ENCODE measurements at regions not wholly inside any gene's neighbourhood (a gene's known extent, or its start where the extent isn't known, plus 50 kb on each side); places are given as distances from the start of the nearest gene placed in this dataset.
A peak's percentile ranks its signal among the peaks of the same experiment; 100 is the strongest.
"Not testable (repeated sequence)": the region's sequence is repeated elsewhere in the genome, so short reads cannot be mapped to it uniquely, and the experiment has no call there.

DNA sequence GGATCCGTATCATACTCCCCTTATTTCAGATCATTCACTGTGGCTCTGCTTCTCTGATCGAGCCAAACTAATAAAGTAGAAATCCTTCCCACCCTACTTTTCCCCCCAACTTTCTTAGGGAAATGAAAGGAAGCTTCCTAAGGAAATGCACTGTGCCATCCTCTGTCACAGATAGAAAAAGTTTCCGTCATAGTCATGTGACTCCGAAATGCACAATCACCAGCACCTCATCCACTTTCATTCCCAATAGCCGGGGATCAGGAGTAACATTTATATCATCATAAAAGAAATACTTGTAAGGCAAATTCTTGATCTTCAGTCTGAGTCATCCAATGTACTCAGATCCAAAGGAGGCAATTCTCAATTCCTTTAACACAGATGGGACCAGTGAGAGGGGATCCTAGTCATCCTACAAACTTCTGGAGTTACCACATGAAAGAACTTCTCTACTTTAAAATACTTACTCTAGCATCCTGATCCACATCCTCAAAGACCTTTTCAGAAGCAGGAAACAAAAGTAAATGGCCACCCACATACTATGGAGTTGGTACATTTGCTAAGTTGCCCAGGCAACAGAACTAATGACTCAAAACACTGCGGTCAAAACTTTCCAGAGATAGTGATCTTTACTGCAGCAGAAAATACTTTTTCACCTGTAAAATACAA lies 97.8 kb upstream of the ZC3H11B start:
- in situ Hi-C loops (cut with MboI; ENCODE audit: low pct_unique_long_range_greater_than_20kb, low sequenced_read_pairs, unreplicated experiment): no loop called here
- TF ChIP-seq, protein P1, sequence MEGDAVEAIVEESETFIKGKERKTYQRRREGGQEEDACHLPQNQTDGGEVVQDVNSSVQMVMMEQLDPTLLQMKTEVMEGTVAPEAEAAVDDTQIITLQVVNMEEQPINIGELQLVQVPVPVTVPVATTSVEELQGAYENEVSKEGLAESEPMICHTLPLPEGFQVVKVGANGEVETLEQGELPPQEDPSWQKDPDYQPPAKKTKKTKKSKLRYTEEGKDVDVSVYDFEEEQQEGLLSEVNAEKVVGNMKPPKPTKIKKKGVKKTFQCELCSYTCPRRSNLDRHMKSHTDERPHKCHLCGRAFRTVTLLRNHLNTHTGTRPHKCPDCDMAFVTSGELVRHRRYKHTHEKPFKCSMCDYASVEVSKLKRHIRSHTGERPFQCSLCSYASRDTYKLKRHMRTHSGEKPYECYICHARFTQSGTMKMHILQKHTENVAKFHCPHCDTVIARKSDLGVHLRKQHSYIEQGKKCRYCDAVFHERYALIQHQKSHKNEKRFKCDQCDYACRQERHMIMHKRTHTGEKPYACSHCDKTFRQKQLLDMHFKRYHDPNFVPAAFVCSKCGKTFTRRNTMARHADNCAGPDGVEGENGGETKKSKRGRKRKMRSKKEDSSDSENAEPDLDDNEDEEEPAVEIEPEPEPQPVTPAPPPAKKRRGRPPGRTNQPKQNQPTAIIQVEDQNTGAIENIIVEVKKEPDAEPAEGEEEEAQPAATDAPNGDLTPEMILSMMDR (IDR thresholded peaks at IDR 0.05; ENCODE audit: extremely low read depth, insufficient read depth, missing control alignments): no peak
- peak; percentile 66 for DNase-seq (ENCODE audit: low spot score)

DNA sequence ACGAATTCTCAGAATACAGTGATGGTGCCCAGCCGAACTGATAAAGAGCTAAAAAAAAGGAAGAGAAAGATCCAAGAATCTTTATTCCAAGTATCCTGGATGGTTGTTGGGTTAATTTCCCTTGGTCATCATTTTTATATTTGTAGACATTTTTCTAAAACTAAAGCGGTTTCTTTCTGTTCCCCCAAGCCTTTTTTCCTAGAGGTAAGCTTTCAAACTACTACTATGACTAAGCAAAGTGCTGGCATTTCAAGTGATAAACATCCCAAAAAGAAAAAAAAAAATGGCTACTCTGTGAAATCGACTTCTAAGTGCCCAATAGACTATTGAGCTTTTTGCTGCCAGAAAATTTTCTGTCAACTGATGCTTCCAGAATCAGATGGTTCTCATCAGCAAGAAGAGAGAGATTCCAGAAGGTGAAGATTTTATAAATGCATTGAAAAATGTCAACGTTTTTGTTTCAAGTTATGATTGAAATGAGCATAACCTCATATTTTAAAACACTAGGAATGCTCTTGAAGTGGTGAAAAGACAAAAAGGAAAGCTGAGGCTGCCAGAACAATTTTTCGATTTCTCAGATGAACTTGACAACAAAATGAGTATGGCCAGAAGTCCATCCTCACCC lies 96.1 kb upstream of the ZC3H11B start:
- in situ Hi-C loops (cut with MboI; ENCODE audit: low pct_unique_long_range_greater_than_20kb, low sequenced_read_pairs, unreplicated experiment): no loop called here
- TF ChIP-seq, protein P1 (IDR thresholded peaks at IDR 0.05; ENCODE audit: extremely low read depth, insufficient read depth, missing control alignments): no peak
- no peak for DNase-seq (ENCODE audit: low spot score)

GRCh38 chr1:219707885-219708284 lies 95.0 kb upstream of the ZC3H11B start:
- in situ Hi-C loops (cut with MboI; ENCODE audit: low pct_unique_long_range_greater_than_20kb, low sequenced_read_pairs, unreplicated experiment); DNase-seq (ENCODE audit: low spot score): not testable (repeated sequence)

GRCh38 chr1:219704331-219704730 lies 91.4 kb upstream of the ZC3H11B start:
- in situ Hi-C loops (cut with MboI; ENCODE audit: low pct_unique_long_range_greater_than_20kb, low sequenced_read_pairs, unreplicated experiment); DNase-seq (ENCODE audit: low spot score): not testable (repeated sequence)

GRCh38 chr1:219703368-219703639 lies 90.4 kb upstream of the ZC3H11B start:
- TF ChIP-seq, protein P1 (IDR thresholded peaks at IDR 0.05; ENCODE audit: extremely low read depth, insufficient read depth, missing control alignments): no peak
- no peak for DNase-seq (ENCODE audit: low spot score)
- in situ Hi-C loops (cut with MboI; ENCODE audit: low pct_unique_long_range_greater_than_20kb, low sequenced_read_pairs, unreplicated experiment): no loop called here

GRCh38 chr1:219701476-219701875 lies 88.6 kb upstream of the ZC3H11B start:
- in situ Hi-C loops (cut with MboI; ENCODE audit: low pct_unique_long_range_greater_than_20kb, low sequenced_read_pairs, unreplicated experiment): no loop called here
- no peak for DNase-seq (ENCODE audit: low spot score)
- TF ChIP-seq, protein P1 (IDR thresholded peaks at IDR 0.05; ENCODE audit: extremely low read depth, insufficient read depth, missing control alignments): no peak

- TF ChIP-seq, protein P1 (IDR thresholded peaks at IDR 0.05; ENCODE audit: extremely low read depth, insufficient read depth, missing control alignments): no peak
- in situ Hi-C loops (cut with MboI; ENCODE audit: low pct_unique_long_range_greater_than_20kb, low sequenced_read_pairs, unreplicated experiment): no loop called here
- no peak for DNase-seq (ENCODE audit: low spot score)
Observed at GRCh38 chr1:219699870-219700269, 87.0 kb upstream of the ZC3H11B start.

GRCh38 chr1:219697682-219698081 lies 84.8 kb upstream of the ZC3H11B start:
- in situ Hi-C loops (cut with MboI; ENCODE audit: low pct_unique_long_range_greater_than_20kb, low sequenced_read_pairs, unreplicated experiment): no loop called here
- TF ChIP-seq, protein P1 (IDR thresholded peaks at IDR 0.05; ENCODE audit: extremely low read depth, insufficient read depth, missing control alignments): no peak
- DNase-seq (ENCODE audit: low spot score): no peak
